Hepatocyte (in vitro differentiated cells): ENCODE measurements at regions not wholly inside any gene's neighbourhood (a gene's known extent, or its start where the extent isn't known, plus 50 kb on each side); places are given as distances from the start of the nearest gene placed in this dataset.

Experiments used
- DNase-seq: peaks from one replicate; pipeline ENCODE4 v3.0.0-alpha.2; 2016; ENCODE audit warnings: low spot score
- H2AFZ ChIP-seq: fragments of 200-600 bp; sonication (generic); 2 replicates; pipeline ENCODE4 v1.6.0; 2016; ENCODE audit warnings: antibody characterized with exemption, mild to moderate bottlenecking
- H3K27ac ChIP-seq: fragments of 200-600 bp; sonication (generic); 2 replicates; pipeline ENCODE4 v1.5.1; 2016; ENCODE audit warnings: mild to moderate bottlenecking
- H3K27me3 ChIP-seq: fragments of 200-600 bp; sonication (generic); 2 replicates; pipeline ENCODE4 v1.6.1; 2016
- H3K36me3 ChIP-seq: fragments of 200-600 bp; sonication (generic); replicated peaks from 2 replicates; pipeline ENCODE4 v1.5.1; 2016; ENCODE audit warnings: low read depth; ENCODE audit not compliant: insufficient read depth
- H3K4me1 ChIP-seq: fragments of 200-600 bp; sonication (generic); 2 replicates; pipeline ENCODE4 v1.5.1; 2016; ENCODE audit warnings: mild to moderate bottlenecking, moderate library complexity; ENCODE audit not compliant: insufficient read depth
- H3K4me2 ChIP-seq: fragments of 200-600 bp; sonication (generic); 2 replicates; pipeline ENCODE4 v1.6.0; 2016
- H3K4me3 ChIP-seq: fragments of 200-600 bp; sonication (generic); 2 replicates; pipeline ENCODE4 v1.5.1; 2016; ENCODE audit warnings: mild to moderate bottlenecking
- H3K79me2 ChIP-seq: fragments of 200-600 bp; sonication (generic); 2 replicates; pipeline ENCODE4 v1.6.0; 2017; ENCODE audit warnings: mild to moderate bottlenecking
- H3K9me2 ChIP-seq: fragments of 200-600 bp; sonication (generic); replicated peaks from 2 replicates; pipeline ENCODE4 v1.6.0; 2017; ENCODE audit warnings: mild to moderate bottlenecking; ENCODE audit not compliant: insufficient read depth
- H3K9me3 ChIP-seq: fragments of 200-600 bp; sonication (generic); 2 replicates; pipeline ENCODE4 v1.5.1; 2016; ENCODE audit warnings: low read depth, mild to moderate bottlenecking
- H4K20me1 ChIP-seq: fragments of 200-600 bp; sonication (generic); 2 replicates; pipeline ENCODE4 v1.6.0; 2016; ENCODE audit warnings: mild to moderate bottlenecking; ENCODE audit not compliant: insufficient read depth, poor library complexity, severe bottlenecking
- EZH2 ChIP-seq: fragments of 200-600 bp; sonication (generic); IDR thresholded peaks from 2 replicates; pipeline ENCODE4 v1.6.1; 2016; ENCODE audit warnings: antibody characterized with exemption, mild to moderate bottlenecking, borderline replicate concordance
- EZH2phosphoT487 ChIP-seq: fragments of 200-600 bp; sonication (generic); IDR thresholded peaks from one replicate; pipeline ENCODE4 v1.6.1; 2018; ENCODE audit warnings: antibody characterized with exemption, mild to moderate bottlenecking, low read depth, moderate library complexity; ENCODE audit not compliant: unreplicated experiment, severe bottlenecking
- WGBS: methylation state at CpG from one replicate; pipeline ENCODE4 v1.1.6; 2016; ENCODE audit warnings: low lambda C conversion rate; ENCODE audit errors: missing lambda C conversion rate; 5-methylcytosine and 5-hydroxymethylcytosine counted together
- TF ChIP-seq, protein P1 (sequence below): fragments of 200-600 bp; sonication (generic); IDR thresholded peaks from 2 replicates; pipeline ENCODE4 v1.5.1; 2016; ENCODE audit warnings: antibody characterized with exemption, mild to moderate bottlenecking; ENCODE audit not compliant: poor library complexity

DNA sequence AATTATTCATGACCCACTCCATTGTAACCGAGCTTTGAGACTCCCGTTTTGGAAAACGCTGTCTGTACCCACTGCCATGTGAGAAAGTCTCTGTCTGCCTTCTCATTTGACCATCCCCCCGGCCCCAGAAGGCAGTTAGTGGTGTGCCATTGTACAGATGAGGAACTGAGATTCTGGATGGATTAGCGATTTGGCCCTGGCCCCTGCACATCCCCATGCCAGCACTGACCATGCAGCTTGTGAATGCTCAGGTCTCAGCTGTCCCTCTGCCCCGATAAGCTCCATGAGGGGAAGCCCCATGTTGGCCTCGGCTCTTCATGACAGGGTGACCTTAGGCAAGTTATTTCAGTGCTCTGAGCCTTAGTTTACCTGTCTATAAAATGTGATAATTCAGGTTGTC is 153.0 kb upstream of the SMAD3 start:
- Histone ChIP-seq H3K27ac (no peak overlapping the region), H3K79me2 (no peaks in the 10 kb centered on the region), H3K9me2 (no peaks in the 10 kb centered on the region), H3K4me1 (peaks cover 10% of the 10 kb centered on the region), H3K4me2 (no peak overlapping the region), H3K9me3 (no peaks in the 10 kb centered on the region), H3K4me3 (no peak overlapping the region), H4K20me1 (no peaks in the 10 kb centered on the region), H2AFZ (no peak overlapping the region), H3K27me3 (no peaks in the 10 kb centered on the region), H3K36me3 (no peaks in the 10 kb centered on the region)
- TF ChIP-seq EZH2, result no peak
- WGBS, result 94% methylated on average over 7 of the region's 7 CpGs
- DNase-seq, result no peak

DNA sequence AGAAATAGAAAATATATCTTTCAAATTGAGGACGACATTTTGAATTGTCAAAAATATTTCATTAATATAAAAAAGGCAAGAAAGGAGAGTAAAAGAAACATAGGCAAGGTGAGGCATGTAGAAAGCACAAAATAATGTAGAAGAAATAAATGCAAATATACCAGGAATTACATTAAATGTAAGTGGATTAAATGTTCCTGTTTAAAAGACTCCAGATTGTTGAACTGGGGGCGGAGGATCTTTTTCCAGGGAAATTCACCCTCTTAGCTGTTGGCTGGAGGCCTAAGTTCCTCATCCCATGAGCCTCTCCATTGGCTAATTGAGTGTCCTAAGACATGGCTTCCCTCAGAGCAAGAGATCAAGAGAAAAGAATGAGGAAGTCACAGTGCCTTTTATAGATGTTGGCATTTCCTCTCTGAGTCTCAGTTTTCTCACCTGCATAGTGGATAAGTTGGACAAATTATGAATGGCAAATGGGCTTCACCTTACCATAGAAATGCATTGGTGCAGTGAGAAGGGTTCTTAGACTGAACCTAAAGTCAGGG is 147.4 kb upstream of the SMAD3 start:
- no peaks in the 10 kb centered on the region for H4K20me1 ChIP-seq
- no peak for DNase-seq
- no peaks in the 10 kb centered on the region for H3K79me2 ChIP-seq
- H3K4me3 ChIP-seq, result no peak overlapping the region
- H2AFZ ChIP-seq, result no peak overlapping the region
- H3K9me2 ChIP-seq, result no peaks in the 10 kb centered on the region
- TF ChIP-seq EZH2 (no peak), EZH2phosphoT487 (no peak)
- TF ChIP-seq, protein P1, sequence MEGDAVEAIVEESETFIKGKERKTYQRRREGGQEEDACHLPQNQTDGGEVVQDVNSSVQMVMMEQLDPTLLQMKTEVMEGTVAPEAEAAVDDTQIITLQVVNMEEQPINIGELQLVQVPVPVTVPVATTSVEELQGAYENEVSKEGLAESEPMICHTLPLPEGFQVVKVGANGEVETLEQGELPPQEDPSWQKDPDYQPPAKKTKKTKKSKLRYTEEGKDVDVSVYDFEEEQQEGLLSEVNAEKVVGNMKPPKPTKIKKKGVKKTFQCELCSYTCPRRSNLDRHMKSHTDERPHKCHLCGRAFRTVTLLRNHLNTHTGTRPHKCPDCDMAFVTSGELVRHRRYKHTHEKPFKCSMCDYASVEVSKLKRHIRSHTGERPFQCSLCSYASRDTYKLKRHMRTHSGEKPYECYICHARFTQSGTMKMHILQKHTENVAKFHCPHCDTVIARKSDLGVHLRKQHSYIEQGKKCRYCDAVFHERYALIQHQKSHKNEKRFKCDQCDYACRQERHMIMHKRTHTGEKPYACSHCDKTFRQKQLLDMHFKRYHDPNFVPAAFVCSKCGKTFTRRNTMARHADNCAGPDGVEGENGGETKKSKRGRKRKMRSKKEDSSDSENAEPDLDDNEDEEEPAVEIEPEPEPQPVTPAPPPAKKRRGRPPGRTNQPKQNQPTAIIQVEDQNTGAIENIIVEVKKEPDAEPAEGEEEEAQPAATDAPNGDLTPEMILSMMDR, result no peak
- no peak overlapping the region for H3K27ac ChIP-seq
- 97% methylated on average over 2 of the region's 2 CpGs for WGBS
- no peaks in the 10 kb centered on the region for H3K36me3 ChIP-seq
- no peaks in the 10 kb centered on the region for H3K4me1 ChIP-seq
- H3K9me3 ChIP-seq, result no peaks in the 10 kb centered on the region
- no peak overlapping the region for H3K4me2 ChIP-seq
- no peaks in the 10 kb centered on the region for H3K27me3 ChIP-seq

DNA sequence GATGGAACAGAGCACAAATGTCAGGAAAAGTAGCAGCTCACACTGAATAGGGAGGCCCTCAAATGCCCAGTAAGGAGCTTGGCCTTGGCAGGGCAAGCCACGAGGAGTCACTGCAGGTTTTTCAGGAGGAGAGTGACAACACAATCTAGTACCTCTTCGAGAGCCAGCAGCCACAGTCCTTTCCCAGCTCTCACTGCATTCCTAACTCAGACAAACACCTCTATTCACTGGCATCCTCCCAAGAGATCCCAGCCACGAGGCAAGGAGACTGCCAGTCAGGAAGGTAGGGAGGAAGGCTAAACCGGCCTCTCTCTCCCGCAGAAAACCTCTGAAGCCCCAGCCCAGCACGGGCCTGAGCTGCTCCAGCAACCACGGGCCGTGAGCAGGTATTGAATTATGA is 146.0 kb upstream of the SMAD3 start:
- Histone ChIP-seq H3K79me2 (no peaks in the 10 kb centered on the region), H3K36me3 (no peaks in the 10 kb centered on the region), H4K20me1 (no peaks in the 10 kb centered on the region), H3K27me3 (no peaks in the 10 kb centered on the region), H2AFZ (no peak overlapping the region), H3K4me3 (no peak overlapping the region), H3K9me3 (no peaks in the 10 kb centered on the region), H3K4me1 (no peaks in the 10 kb centered on the region), H3K27ac (no peak overlapping the region), H3K4me2 (no peak overlapping the region), H3K9me2 (no peaks in the 10 kb centered on the region)
- DNase-seq, result no peak
- TF ChIP-seq, protein P1, result no peak
- TF ChIP-seq EZH2phosphoT487 (no peak), EZH2 (no peak)
- 58% methylated on average over 8 of the region's 8 CpGs for WGBS

DNA sequence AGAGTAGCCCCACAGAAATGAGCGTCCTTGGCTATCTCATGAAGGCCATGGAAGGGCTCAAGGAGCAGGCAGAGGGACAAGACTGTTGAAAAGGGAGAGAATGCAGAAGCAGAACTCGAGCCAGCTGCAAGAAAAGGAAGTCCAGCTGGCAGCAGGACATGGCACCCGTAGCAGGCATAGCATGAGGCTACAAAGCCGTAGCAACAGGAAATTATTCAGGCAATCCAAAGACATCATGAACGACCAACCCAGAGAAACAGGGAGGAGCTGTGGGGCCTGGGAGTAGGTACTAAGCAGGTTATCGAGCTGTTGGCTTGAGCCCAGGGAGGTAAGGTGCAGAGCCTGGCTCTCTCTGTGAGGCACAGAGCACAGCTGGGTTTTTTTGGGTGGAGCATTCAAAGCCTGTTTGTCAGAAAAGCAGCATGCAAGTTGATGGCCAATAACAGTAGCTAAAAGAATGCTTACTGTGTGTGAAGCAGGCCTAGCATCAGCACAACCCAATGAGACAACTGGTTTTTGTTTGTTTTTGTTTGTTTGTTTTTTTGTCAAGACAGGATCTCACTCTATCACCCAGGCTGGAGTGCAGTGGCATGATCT is 144.0 kb upstream of the SMAD3 start:
- Histone ChIP-seq H3K4me1 (no peaks in the 10 kb centered on the region), H3K27me3 (no peaks in the 10 kb centered on the region), H3K9me3 (no peaks in the 10 kb centered on the region), H3K27ac (no peak overlapping the region), H3K4me2 (no peak overlapping the region), H3K9me2 (no peaks in the 10 kb centered on the region), H4K20me1 (no peaks in the 10 kb centered on the region), H2AFZ (no peak overlapping the region), H3K79me2 (no peaks in the 10 kb centered on the region), H3K4me3 (no peak overlapping the region), H3K36me3 (no peaks in the 10 kb centered on the region)
- WGBS, result 88% methylated on average over 6 of the region's 6 CpGs
- TF ChIP-seq EZH2phosphoT487, result no peak
- TF ChIP-seq, protein P1, result no peak
- TF ChIP-seq EZH2, result no peak
- DNase-seq, result no peak
